Panc1 (cell line): ENCODE measurements at regions not wholly inside any gene's neighbourhood (a gene's known extent, or its start where the extent isn't known, plus 50 kb on each side); places are given as distances from the start of the nearest gene placed in this dataset.

ENCODE experiments used
- TCF7L2 ChIP-seq: IDR thresholded peaks from 2 replicates; pipeline ENCODE4 v1.6.1; 2011; ENCODE audit warnings: mild to moderate bottlenecking, low read depth, low read length, inconsistent platforms
- TF ChIP-seq, protein P1 (sequence below): fragments of 450-650 bp; IDR thresholded peaks from 2 replicates; pipeline ENCODE4 v1.5.1; 2017; ENCODE audit warnings: mild to moderate bottlenecking

DNA sequence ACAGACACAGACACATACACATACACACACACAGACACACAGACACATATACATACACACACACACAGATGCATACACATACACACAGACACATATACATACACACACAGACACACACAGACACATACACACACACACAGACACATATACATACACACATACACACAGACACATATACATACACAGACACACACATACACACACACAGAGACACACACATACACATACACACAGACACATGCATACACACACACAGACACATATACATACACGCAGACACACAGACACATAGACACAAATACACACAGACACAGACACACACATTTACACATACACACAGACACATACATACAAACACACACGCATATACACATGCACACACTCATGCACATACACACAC, 81.5 kb upstream of the ARL4C start:
- TF ChIP-seq, protein P1, sequence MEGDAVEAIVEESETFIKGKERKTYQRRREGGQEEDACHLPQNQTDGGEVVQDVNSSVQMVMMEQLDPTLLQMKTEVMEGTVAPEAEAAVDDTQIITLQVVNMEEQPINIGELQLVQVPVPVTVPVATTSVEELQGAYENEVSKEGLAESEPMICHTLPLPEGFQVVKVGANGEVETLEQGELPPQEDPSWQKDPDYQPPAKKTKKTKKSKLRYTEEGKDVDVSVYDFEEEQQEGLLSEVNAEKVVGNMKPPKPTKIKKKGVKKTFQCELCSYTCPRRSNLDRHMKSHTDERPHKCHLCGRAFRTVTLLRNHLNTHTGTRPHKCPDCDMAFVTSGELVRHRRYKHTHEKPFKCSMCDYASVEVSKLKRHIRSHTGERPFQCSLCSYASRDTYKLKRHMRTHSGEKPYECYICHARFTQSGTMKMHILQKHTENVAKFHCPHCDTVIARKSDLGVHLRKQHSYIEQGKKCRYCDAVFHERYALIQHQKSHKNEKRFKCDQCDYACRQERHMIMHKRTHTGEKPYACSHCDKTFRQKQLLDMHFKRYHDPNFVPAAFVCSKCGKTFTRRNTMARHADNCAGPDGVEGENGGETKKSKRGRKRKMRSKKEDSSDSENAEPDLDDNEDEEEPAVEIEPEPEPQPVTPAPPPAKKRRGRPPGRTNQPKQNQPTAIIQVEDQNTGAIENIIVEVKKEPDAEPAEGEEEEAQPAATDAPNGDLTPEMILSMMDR = no peak
- TF ChIP-seq TCF7L2 = no peak
